HG02852 (cell line): ENCODE measurements at regions not wholly inside any gene's neighbourhood (a gene's known extent, or its start where the extent isn't known, plus 50 kb on each side); places are given as distances from the start of the nearest gene placed in this dataset.

Experiments used
- ATAC-seq: cut with Tn5 transposase; IDR thresholded peaks from one replicate; pipeline ENCODE4 v1.9.1; 2021; ENCODE audit warnings: mild to moderate bottlenecking, moderate library complexity; ENCODE audit not compliant: unreplicated experiment

DNA sequence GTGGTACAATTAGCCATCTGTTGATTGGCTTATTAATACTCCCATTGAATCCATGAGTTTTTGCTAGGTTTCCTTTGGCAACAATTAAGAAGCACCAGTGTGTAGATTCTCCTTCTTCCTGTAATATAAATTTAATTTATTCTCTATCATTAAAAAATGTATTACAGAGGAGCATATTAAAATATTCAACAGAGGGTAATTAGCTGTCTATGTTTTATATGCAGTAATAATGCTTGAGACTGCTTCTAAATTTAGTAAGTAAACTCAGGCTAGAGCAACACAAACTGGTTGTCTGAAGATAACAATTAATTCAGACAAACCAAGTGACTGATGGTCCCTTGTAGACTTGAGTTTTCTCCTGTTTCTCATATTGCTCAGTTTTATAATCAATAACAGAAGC, 192.4 kb downstream of the FAT4 start:
- no peak for ATAC-seq

DNA sequence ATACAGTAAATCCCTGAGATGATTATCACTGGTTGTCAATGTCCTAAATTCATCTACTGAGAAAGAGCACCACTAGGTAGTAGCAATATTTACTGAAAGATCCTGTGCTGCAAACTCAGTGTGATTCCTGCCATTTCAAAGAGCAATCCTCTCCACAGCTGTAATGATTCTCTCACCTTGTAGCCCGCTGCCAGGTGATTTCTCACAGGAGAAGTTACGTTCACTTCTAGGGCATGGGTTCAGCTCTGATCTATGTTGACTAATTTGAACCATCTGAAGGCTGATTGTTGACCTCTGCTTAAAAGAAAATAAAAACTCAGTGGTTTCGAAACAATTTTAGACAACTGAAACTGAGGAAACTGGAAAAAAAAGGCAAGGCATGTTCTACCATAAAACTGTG, 197.0 kb downstream of the FAT4 start:
- no peak for ATAC-seq

DNA sequence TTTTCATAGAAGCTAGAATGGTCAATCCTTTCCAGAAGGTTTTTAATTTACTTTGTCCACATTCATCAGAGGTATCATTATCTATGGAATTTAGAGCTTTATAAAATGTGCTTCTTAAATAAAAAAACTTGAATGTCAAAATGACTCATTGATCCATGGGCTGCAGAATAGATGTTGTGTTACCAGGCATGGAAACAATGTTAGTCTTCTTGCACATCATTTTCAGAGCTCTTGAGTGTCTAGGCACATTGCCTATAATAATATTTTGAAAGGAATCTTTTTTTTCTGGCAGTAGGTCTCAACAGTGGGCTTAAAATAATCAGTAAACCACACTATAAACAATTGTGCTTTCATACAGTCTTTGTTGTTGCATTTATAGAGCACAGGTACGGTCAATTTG, 200.3 kb downstream of the FAT4 start:
- ATAC-seq: no peak

DNA sequence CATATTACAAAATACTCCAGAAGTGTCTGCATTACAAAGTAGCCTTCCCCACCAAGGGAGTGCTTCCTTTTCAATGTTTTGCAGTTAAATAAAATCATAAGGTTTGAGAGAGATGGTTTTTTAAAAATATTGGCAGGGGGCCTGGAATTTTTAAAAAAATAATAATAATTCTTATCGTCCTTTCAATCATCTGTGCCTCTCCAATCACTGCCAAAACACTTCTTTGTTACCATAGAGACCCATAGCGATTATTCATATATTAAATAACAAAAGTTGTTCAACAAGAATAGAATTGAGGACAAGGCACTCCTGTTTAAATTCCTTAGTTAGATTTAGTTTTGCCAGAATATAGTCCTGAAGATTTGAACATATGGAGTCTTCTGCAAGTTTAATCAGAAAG, 203.1 kb downstream of the FAT4 start:
- ATAC-seq: no peak

DNA sequence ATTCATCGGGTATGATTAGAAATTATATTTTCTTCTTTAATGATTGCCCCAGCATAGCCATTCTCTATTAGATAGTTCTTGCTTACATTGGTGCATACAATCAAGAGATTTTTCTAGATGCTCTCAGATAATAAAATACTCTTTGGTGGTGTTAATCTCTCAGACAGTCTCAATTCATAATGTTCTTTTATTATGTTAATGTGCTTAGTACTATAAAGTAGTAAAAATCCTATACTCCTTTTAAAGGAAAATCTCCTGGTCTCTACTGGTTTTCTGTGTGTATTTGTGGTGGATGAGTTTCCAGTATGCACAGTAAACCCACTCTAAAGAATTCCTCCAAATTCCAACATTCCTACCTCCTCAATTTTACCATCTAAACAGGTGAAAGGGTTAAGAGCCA, 203.5 kb downstream of the FAT4 start:
- ATAC-seq: no peak

DNA sequence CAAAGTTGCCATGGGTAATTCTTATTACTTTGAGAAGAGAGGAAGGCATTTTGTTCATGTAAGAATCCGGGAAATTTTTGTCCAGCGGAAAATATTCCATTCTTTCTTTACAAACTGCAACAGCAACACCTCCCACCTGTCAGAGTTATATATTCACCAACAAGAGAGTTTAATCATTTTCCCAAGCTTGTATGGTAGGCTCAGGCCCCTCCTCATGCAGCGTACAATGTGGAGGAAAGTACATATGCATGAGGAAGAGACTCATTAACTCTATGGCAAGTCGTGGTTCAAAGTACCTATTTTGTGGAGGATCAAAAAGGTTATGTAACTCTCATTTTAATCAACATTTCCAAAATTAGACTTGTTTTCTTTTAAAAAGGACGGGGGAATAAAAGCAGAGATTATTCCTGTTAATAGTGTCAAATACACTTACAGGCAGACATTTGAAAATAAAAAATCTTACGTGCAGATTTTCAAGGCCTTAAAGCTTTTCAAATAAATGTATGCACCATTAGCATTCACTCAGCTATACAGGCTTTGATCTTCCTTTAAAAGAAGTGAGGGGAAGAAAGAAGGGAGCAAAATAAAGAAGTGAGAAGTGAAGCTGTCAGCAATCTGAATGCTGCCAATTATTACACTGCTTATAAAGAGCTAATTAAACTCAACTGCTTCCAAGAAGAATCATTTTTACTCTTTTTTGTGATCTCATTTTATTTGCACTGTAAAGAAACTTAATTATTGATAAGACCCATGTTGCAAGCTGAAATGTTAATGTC, 204.8 kb downstream of the FAT4 start:
- ATAC-seq: no peak

DNA sequence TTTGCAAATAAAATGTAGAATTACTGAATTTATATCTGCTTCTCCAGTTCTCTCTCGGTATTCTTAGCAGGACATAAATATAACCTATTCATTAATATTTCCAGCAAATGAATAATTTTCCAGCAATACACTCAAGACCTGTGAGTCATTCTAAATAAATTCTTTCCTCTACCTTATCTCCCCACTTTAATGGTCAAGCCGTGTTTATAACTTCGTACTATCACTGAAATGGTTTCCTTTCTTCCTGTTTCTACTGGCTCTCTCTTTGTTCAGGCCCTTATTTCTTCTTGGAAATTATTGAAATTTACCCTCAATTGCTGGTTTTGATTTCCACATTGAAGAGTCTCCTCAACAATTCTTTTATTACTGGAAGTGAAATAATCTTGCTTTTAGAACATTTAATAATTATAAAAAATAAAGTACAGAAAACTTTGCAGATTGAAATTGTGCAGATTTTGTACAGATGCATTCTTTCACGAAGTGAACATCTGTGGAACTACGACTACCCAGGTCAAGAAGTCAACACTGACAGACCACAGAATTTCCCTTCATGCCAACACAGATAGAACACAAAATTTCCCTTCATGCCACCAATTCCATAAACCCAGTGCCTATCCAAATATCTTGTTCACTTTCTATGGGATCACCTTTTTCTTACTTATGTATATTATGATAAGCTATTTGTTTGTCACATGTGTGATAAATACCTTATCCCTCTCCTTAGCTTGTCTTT, 205.7 kb downstream of the FAT4 start:
- no peak for ATAC-seq

DNA sequence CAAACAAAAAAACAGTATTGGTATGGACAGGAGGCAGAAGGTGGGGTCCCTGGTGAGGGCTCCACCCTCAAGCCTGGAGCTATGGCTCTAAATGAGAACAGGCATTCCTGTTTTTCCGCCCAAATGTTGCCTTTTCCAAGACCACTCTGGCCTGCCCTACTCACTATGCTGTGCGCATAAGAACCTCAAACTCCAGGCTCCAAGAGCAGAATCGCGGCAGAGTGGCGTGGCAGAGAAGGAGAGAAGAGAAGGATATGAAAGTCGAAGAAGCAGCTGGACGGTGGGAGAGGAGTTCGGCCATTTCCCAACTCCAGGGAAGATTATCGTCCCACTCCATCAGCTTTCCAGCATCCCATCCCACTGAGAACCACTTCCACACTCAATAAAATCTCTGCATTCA, 207.8 kb downstream of the FAT4 start:
- ATAC-seq: no peak

DNA sequence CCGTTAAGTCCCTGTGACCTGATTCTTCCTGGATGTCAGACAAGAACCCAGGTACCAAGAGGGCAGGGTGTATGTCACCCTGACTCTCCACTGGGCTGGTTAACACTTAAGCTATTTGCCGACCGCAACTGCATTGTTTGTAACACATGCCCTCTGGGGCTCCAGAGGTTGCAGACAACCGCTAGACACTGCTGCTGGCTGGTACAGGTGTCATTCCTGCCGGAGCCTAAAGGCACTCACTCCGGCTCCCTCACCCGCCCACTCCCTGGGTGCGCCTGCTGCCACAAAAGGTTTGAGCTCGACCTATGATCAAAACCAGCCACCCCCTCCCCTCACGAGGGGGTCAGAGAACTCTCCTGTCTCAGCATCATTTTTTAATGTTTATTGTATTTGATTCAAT, 208.2 kb downstream of the FAT4 start:
- no peak for ATAC-seq

DNA sequence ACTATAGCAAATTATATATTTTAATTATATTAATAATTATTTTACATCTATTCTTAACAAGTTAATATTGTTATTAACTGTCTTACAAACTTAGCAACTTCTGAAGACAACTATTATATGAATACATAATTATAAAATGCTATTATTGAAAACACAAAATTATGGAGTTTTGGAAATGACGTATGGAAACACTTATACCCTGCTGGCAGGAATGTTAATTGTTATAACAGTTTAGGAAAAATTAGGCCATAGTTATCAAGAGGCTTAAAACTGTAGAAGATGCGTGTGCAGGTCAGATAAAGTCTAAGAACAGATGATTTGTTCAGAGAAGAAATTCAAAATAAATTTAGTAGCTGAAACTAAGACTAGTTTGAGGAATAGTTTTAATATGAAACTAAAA, 211.7 kb downstream of the FAT4 start:
- ATAC-seq: no peak

DNA sequence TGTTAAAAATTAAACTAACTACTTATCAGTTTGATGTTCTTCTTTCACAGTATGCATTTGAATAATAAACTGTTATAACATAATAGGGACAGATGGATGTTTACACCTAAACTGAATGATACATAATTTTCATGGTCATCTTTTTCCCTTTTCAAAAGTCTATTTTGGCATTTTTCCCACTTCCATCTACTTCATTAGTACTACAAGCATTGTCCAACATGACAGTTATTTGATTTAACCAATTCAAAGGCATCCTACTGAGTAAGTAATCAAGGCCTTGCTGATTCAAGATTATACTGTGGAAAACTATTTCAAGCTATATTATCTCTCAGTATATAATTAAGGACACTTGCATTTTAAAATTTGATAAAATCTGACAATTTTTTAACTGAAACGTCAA, 212.9 kb downstream of the FAT4 start:
- ATAC-seq: no peak

DNA sequence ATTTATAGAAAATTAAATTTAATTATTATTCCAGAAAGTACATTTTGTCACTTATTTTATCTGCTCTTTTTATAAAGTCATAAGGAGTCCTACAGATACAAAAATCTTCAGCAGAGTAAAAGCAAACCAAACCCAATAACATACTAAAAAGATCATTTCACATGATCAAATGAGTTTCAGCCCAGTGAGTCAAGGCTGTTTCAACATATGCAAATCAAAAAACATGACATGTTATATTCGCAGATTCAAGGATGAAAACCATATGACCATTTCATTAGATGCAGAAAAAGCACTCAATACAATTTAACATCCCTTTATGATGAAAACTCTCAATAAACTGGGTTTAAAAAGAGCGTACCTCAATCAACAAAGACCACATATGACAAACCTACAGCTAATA, 214.3 kb downstream of the FAT4 start:
- no peak for ATAC-seq

DNA sequence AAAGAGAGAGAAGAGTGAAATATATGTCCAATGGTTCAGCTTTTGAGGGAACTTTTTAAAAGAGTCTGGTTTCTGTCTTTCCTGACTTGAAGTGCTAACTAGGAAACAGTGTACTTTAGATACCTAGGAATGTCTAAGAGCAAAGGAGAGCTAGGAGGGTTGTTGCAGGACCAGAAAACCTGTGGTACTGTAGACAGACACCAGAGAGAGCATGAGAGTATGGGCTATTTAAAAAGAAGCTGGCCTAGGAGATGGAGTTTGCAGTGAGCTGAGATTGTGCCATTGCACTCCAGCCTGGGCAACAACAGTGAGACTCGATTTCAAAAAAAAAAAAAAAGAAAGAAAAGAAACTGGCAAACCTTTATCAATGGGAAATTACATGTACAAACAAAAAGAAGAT, 223.9 kb downstream of the FAT4 start:
- no peak for ATAC-seq

DNA sequence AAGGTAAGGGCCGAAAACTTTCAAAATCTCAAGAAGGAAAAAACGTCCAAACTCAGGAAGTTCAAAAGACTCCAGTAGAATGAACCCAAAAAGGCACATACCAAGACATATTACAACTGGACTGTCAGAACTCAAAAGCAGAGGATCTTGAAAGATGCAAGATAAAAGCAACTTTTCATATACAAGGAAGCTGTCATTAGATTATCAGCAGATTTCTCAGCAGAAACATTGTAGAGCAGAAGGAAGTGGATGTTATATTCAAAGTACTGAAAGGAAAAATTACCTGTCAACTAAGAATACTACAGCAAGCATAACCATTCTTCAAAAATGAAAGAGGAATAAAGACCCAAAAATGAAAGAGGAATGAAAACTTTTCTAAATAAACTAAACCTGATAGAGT, 224.9 kb downstream of the FAT4 start:
- no peak for ATAC-seq

DNA sequence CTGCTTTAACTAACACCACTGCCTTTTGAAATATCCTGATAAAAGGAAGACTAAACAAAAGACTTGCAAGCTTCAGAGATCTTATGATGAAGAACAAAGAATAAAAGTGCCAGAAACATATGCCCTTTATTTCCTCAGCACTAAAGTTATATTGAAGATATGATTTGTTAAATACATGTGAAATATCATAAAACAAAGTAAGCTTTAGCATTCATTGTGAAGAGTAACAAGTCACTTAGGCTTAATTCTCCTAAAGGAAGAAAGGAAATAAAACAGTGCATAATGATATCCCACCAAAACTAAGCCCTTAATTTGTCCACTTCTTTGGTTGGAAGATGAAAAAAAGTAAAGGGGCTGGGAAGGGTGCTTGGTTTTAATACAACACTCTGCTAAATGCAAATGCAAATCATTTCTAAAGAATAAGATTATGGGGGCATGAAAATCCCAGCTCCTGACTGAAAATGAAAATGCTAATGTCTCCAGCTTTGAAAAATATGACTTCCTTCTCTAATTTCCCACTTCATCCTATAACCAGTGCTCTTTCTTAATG, 227.2 kb downstream of the FAT4 start:
- ATAC-seq: no peak

DNA sequence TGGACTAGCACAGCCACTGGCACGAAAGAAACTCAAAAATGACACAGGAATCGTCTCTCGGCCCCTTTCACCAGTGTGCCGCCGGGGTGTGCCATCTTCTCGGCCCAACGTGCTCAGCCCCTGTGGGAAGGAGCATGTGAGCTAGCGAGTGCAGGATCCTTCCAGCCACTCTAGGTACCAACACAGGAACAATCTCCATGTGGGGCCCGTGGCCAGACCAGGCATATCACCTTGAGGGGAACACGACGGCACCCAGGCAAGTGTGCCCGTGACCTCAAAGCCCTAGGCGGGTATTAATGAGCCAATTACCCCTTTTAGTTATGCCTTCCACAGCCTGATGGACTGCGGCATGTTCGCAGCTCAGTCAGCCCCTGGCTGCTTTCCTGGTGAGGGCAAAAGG, 231.5 kb downstream of the FAT4 start:
- no peak for ATAC-seq

DNA sequence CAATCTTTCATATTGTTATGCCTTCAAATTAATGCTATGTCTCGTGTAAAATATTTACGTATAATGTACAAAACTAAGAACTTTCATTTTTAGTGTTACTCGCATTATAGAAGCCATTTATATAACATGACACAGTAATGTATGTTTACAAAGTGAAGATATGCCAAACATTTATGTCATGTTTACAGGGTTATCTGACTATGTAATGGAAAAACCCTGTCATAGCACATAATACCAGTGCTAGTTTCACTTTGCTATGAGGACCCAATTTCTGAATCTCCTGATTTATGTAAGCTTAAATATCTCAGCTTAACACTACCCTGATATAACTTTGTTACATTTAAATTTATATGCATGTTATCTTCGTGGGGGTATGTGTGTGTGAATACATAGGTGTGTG, 233.1 kb downstream of the FAT4 start:
- no peak for ATAC-seq

DNA sequence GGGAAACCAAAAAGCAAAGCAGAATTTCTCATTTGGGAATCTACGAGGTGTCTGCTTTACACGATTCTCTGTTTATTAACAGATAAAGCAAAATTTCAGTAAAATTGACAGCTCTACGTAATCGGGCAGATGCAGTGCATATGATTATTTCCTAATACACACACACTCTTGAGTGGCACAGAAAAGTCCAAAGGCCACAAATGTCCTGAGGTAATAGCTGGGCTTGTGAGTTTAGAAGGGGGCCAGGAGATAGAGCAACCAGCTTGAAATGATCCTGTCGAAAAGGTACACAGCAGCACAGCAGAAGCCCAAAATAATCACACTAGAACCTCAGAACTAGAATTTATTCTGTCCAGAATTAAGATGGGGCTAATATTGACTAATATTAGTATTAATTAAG, 236.0 kb downstream of the FAT4 start:
- no peak for ATAC-seq

DNA sequence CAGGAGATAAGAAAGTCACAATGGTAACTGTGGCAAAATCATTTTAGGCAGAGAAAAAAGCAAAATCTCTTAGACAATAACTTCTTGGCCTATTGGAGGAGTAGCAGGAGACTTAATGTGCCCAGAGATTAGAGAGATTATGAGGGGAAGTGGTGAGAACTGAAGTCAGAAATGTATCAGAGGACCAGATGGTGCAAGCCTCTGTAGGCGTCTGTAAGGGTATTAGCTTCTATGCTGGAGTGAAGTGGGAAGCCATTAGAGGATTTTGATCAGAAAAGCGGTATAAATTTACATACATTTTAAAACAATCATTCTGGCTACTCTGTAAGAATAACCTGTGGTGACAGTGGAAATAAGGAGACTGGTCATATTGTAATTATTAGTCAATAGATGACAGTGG, 236.7 kb downstream of the FAT4 start:
- no peak for ATAC-seq

DNA sequence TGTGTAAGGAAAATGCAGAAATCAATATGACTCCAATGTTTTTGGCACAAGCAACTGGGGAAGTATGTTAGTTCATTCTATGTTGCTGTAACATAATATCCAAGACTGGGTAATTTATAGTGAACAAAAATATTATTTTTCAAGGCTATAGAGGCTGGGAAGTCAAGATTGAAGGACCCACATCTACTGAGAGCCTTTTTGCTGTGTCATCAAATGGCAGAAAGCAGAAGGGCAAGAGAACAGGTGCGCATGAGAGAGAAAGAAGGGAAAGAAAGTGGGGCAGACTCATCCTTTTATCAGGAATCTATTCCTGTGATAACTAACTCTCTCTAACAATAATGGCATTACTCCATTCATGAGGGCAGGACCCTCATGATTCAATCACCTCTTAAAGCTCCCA, 237.2 kb downstream of the FAT4 start:
- no peak for ATAC-seq

DNA sequence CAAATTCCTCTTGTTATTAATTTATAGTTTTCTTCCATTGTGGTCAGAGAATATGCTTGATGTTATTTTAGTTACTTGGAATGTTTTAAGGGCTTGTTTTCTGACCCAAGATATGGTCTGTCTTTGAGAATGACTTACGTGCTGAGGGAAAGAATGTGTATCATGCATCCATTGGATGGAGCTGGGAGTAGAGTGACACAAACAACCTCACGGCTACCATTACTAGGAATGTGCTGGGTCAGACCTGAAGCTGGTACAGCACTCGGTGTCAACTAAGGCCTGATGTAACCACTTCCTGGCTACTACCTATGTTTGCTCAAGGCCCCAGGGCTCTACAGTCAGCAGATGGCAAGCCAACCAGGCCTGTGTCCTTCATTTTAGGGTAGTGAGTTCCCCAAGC, 257.8 kb downstream of the FAT4 start:
- no peak for ATAC-seq

DNA sequence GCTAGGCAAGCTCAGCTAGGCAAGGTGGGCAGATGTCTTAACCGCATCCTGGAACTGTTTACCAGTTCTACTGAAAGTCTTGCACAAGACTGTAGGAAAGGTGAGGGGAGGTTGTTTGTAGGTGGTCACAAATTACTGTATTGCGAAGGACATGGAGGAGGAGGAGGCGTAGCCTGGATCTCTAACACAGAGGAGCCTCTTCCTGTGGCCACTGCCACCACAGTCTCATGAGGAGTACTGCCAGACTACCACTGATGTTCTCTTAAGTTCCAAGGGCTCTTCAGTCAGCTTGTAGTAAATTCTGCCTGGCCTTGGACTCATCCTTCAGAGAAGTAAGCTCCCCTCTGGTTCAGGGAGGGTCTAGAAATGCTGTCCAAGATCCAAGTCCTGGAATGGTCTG, 258.6 kb downstream of the FAT4 start:
- ATAC-seq: no peak
